Adrenal gland (tissue), 9 donors: ENCODE measurements at regions not wholly inside any gene's neighbourhood (a gene's known extent, or its start where the extent isn't known, plus 50 kb on each side); places are given as distances from the start of the nearest gene placed in this dataset.
A peak's percentile ranks its signal among the peaks of the same experiment; 100 is the strongest.
"Not testable (repeated sequence)": the region's sequence is repeated elsewhere in the genome, so short reads cannot be mapped to it uniquely, and the experiment has no call there.

Experiments used
- DNase-seq, 7 donors: peaks; one replicate each; pipeline ENCODE4 v3.0.0-alpha.2; 2019 to 2020
- H3K27ac ChIP-seq, 5 donors: fragments of 200-600 bp; sonication (generic) in 4 of 5; 1 replicate in 3 of 5; 2 replicates in 2 of 5; pipeline versions ENCODE4 v1.5.1 to v1.8.0; 2016 to 2020; ENCODE audit warnings: mild to moderate bottlenecking in 1 of 5
- H3K27me3 ChIP-seq: fragments of 200-600 bp; 2 replicates; pipeline ENCODE4 v1.8.0; 2021
- H3K36me3 ChIP-seq, 2 donors: fragments of 200-600 bp; replicated peaks in 1 of 2; 1 replicate in 1 of 2; 2 replicates in 1 of 2; pipeline versions ENCODE4 v1.5.1 to v1.8.0; 2018 to 2022
- H3K4me1 ChIP-seq, 2 donors: fragments of 200-600 bp; replicated peaks in 1 of 2; 1 replicate in 1 of 2; 2 replicates in 1 of 2; pipeline versions ENCODE4 v1.5.1 to v1.8.0; 2018 to 2021
- H3K4me3 ChIP-seq, 4 donors: fragments of 200-600 bp; sonication (generic) in 3 of 4; one replicate each; pipeline ENCODE4 v1.5.1; 2016 to 2018
- H3K9me3 ChIP-seq, 3 donors: fragments of 200-600 bp; sonication (generic) in 1 of 3; replicated peaks in 1 of 3; 1 replicate in 2 of 3; 2 replicates in 1 of 3; pipeline versions ENCODE4 v1.5.1 to v1.8.0; 2016 to 2021
- POLR2A ChIP-seq, 2 donors: fragments of 450-650 bp; IDR thresholded peaks; one replicate each; pipeline ENCODE4 v1.6.1; 2017; ENCODE audit warnings: antibody characterized with exemption in 2 of 2, mild to moderate bottlenecking in 2 of 2, moderate library complexity in 1 of 2
- WGBS, 4 donors: extraction: QIAGEN DNeasy Blood & Tissue Kit in 2 of 4; methylation state at CpG; one replicate each; pipeline versions ENCODE4 v1.1.5 to v1.1.7; 2013 to 2017; 5-methylcytosine and 5-hydroxymethylcytosine counted together
- intact Hi-C, 2 donors: fragments of 100-400 bp; cut with DNase I; formaldehyde crosslinking; loops; one replicate each; pipeline versions ENCODE4 v1.14.1 to v1.15.0; 2022 to 2023
- TF ChIP-seq, protein P1 (sequence below), 6 experiments: fragments of 450-650 bp in 4 of 6; fragments of 200-600 bp in 2 of 6; sonication (generic) in 1 of 6; IDR thresholded peaks; 1 replicate in 5 of 6; 2 replicates in 1 of 6; pipeline versions ENCODE4 v1.5.1 to v1.8.0; 2016 to 2021; ENCODE audit warnings: antibody characterized with exemption in 6 of 6, mild to moderate bottlenecking in 2 of 6, moderate library complexity in 1 of 6
- donor health status: healthy with polysubstance abuse.
- donor health status: Bipolar disorder and iron deficiency.
- donor health status: DM: yes; HTN: yes; CAD: no.
- donor health status: DM: no; HTN: no; CAD: no.
- donor health status: DM: no; HTN: no; CAD: no.

DNA sequence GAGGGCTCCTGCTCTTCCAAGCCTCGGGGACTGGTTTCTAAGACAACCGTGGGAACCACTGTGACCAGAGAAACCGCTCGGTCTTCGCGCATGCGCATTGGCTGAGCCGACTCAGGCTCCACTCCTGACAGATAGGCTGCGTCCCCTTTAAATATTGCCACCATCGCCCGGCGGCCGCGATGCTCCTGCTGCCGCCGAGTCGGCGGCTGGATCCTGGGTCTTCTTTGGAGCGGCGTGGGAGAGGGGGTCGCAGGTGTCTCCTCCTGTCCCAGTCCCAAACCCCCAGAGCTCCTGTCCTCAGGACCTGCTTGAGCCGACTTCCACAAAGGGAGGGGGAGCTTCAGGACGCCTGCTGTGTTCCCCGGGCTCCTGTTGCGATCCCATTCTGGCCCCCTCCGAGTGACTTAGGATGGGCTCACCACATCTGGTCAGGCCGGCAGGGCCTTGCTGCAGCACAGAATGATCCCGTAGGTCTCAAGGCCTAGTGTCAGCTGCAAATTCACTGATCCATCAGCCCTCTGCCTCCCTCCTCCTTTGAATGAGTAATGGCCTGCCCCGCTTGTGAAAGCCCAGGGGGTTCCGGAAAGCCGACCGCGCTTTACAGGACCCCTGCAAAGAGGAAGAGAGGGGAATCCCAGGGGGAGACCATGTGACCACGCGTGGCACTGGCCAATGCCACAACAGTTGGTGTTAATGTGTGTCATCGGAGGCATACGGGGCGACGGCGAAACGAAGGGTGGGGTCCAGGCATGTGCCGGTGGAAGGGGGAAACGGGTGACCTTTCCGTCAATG is 683.2 kb upstream of the TPTE start:
- WGBS, 4 donors: 75 to 84% (median 77%) methylated on average over 36 to 44 of the region's 44 CpGs
- Histone ChIP-seq H3K4me1 (no peaks in the 10 kb centered on the region), H3K27ac (no peak overlapping the region), H3K36me3 (no peaks in the 10 kb centered on the region), H3K9me3 (no peaks in the 10 kb centered on the region), H3K27me3 (no peaks in the 10 kb centered on the region), H3K4me3 (no peak overlapping the region)
- peak in 1 of 7 donors; percentile 51 for DNase-seq
- TF ChIP-seq POLR2A (IDR thresholded peaks at IDR 0.05): no peak
- TF ChIP-seq, protein P1, sequence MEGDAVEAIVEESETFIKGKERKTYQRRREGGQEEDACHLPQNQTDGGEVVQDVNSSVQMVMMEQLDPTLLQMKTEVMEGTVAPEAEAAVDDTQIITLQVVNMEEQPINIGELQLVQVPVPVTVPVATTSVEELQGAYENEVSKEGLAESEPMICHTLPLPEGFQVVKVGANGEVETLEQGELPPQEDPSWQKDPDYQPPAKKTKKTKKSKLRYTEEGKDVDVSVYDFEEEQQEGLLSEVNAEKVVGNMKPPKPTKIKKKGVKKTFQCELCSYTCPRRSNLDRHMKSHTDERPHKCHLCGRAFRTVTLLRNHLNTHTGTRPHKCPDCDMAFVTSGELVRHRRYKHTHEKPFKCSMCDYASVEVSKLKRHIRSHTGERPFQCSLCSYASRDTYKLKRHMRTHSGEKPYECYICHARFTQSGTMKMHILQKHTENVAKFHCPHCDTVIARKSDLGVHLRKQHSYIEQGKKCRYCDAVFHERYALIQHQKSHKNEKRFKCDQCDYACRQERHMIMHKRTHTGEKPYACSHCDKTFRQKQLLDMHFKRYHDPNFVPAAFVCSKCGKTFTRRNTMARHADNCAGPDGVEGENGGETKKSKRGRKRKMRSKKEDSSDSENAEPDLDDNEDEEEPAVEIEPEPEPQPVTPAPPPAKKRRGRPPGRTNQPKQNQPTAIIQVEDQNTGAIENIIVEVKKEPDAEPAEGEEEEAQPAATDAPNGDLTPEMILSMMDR (IDR thresholded peaks at IDR 0.05): no peak
- intact Hi-C loops: no loop called here

GRCh38 chr21:9838738-9839642 is 682.4 kb upstream of the TPTE start:
- no peaks in the 10 kb centered on the region for H3K9me3 ChIP-seq
- intact Hi-C loops: no loop called here
- peak in 2 of 7 donors; percentile 14 to 50 for DNase-seq
- H3K27me3 ChIP-seq: no peaks in the 10 kb centered on the region
- H3K36me3 ChIP-seq: no peaks in the 10 kb centered on the region
- no peak overlapping the region for H3K4me3 ChIP-seq
- no peaks in the 10 kb centered on the region for H3K4me1 ChIP-seq
- 67 to 72% (median 70%) methylated on average over 34 to 47 of the region's 47 CpGs for WGBS, 4 donors
- TF ChIP-seq, protein P1 (IDR thresholded peaks at IDR 0.05): no peak
- no peak overlapping the region for H3K27ac ChIP-seq

GRCh38 chr21:9844106-9844505 is 677.3 kb upstream of the TPTE start:
- H3K4me1 ChIP-seq, H3K36me3 ChIP-seq, DNase-seq, H3K9me3 ChIP-seq, intact Hi-C loops, H3K4me3 ChIP-seq, H3K27ac ChIP-seq, H3K27me3 ChIP-seq: not testable (repeated sequence)
- 67 to 78% (median 72%) methylated on average over 1 of the region's 1 CpG for WGBS, 4 donors

DNA sequence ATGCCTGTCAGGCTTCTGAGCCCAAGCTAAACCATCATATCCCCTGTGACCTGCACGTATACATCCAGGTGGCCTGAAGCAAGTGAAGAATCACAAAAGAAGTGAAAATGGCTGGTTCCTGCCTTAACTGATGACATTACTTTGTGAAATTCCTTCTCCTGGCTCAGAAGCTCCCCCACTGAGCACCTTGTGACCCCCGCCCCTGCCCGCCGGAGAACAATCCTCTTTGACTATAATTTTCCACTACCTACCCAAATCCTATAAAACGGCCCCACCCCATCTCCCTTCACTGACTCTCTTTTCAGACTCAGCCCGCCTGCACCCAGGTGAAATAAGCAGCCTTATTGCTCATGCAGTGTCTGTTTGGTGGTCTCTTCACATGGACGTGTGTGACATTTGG is 673.9 kb upstream of the TPTE start:
- H3K4me3 ChIP-seq, intact Hi-C loops, H3K36me3 ChIP-seq, H3K4me1 ChIP-seq, H3K27me3 ChIP-seq, DNase-seq, H3K9me3 ChIP-seq, H3K27ac ChIP-seq: not testable (repeated sequence)
- WGBS, 4 donors: 62 to 70% (median 64%) methylated on average over 6 to 7 of the region's 7 CpGs

GRCh38 chr21:9851166-9851565 is 670.2 kb upstream of the TPTE start:
- H3K36me3 ChIP-seq, H3K4me3 ChIP-seq, H3K27me3 ChIP-seq, H3K4me1 ChIP-seq, intact Hi-C loops, H3K9me3 ChIP-seq, DNase-seq, H3K27ac ChIP-seq: not testable (repeated sequence)
- WGBS, 4 donors: 36 to 71% (median 54%) methylated on average over 2 of the region's 2 CpGs

GRCh38 chr21:9851695-9852094 is 669.7 kb upstream of the TPTE start:
- DNase-seq, H3K36me3 ChIP-seq, H3K9me3 ChIP-seq, H3K4me3 ChIP-seq, intact Hi-C loops, H3K27ac ChIP-seq, H3K4me1 ChIP-seq, H3K27me3 ChIP-seq: not testable (repeated sequence)
- 51 to 57% (median 55%) methylated on average over 6 of the region's 7 CpGs for WGBS, 4 donors

- H3K9me3 ChIP-seq, H3K4me3 ChIP-seq, H3K36me3 ChIP-seq, H3K4me1 ChIP-seq, H3K27me3 ChIP-seq, H3K27ac ChIP-seq, intact Hi-C loops: not testable (repeated sequence)
- 53 to 65% (median 55%) methylated on average over 9 of the region's 9 CpGs for WGBS, 4 donors
- DNase-seq: peak in 1 of 7 donors; percentile 48
Observed at GRCh38 chr21:9857563-9857962, 663.8 kb upstream of the TPTE start.

- H3K4me3 ChIP-seq, H3K4me1 ChIP-seq, H3K36me3 ChIP-seq, intact Hi-C loops, H3K27ac ChIP-seq, DNase-seq, H3K9me3 ChIP-seq, H3K27me3 ChIP-seq: not testable (repeated sequence)
- 45 to 72% (median 52%) methylated on average over 1 of the region's 1 CpG for WGBS, 4 donors
Observed at GRCh38 chr21:9859865-9860264, 661.5 kb upstream of the TPTE start.

DNA sequence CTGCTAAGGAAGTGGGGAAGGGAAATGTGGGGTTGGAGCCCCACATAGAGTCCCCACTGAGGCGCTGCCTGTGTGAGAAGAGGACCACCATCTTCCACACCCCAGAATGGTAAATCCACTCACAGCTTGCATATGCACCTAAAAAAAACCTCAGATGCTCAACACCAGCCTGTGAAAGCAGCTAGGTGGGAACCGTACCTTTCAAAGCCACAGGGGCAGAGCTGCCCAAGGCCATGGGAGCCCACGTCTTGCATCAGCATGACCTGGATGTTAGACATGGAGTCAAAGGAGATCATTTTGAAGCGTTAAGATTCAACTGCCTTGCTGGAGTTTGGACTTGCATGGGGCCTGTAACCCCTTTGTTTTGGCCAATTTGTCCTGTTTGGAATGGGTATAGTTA is 658.9 kb upstream of the TPTE start:
- H3K27ac ChIP-seq, DNase-seq, H3K36me3 ChIP-seq, intact Hi-C loops, H3K9me3 ChIP-seq, H3K27me3 ChIP-seq, H3K4me1 ChIP-seq, H3K4me3 ChIP-seq: not testable (repeated sequence)
- 50 to 68% (median 55%) methylated on average over 4 of the region's 4 CpGs for WGBS, 4 donors
